ENCODE measurements at regions not wholly inside any gene's neighbourhood (a gene's known extent, or its start where the extent isn't known, plus 50 kb on each side); places are given as distances from the start of the nearest gene placed in this dataset.

DNA sequence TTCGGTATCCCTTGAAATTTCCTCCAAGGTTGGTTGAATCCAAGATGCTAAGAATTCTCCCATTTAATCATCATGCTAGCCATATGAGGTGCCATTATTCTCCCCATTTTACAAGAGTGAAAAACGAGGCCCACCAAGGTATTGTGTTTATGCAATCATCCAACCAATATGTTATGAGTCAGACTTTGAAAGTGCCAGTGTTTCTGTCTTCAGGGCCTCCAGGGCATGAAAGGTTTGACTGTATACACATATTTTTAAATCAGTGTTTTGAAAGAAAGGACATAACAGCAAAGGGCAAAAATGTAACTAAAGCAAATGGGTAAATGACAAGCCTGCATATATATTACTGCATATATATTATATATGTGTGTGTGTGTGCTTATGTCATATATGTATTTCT is 541.2 kb upstream of the SMIM31 start:
- DNase-seq, result no peak
- Mint-ChIP-seq H3K9me3 (no peaks in the 10 kb centered on the region), H3K4me1 (no peaks in the 10 kb centered on the region), H3K4me3 (no peak overlapping the region), H3K27ac (no peak overlapping the region), H3K36me3 (ENCODE audit: low read depth) (no peaks in the 10 kb centered on the region), H3K27me3 (ENCODE audit: low read depth, poor library complexity) (peaks cover 3% of the 10 kb centered on the region)
- TF ChIP-seq, protein P1, sequence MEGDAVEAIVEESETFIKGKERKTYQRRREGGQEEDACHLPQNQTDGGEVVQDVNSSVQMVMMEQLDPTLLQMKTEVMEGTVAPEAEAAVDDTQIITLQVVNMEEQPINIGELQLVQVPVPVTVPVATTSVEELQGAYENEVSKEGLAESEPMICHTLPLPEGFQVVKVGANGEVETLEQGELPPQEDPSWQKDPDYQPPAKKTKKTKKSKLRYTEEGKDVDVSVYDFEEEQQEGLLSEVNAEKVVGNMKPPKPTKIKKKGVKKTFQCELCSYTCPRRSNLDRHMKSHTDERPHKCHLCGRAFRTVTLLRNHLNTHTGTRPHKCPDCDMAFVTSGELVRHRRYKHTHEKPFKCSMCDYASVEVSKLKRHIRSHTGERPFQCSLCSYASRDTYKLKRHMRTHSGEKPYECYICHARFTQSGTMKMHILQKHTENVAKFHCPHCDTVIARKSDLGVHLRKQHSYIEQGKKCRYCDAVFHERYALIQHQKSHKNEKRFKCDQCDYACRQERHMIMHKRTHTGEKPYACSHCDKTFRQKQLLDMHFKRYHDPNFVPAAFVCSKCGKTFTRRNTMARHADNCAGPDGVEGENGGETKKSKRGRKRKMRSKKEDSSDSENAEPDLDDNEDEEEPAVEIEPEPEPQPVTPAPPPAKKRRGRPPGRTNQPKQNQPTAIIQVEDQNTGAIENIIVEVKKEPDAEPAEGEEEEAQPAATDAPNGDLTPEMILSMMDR (IDR thresholded peaks at IDR 0.05), result no peak

DNA sequence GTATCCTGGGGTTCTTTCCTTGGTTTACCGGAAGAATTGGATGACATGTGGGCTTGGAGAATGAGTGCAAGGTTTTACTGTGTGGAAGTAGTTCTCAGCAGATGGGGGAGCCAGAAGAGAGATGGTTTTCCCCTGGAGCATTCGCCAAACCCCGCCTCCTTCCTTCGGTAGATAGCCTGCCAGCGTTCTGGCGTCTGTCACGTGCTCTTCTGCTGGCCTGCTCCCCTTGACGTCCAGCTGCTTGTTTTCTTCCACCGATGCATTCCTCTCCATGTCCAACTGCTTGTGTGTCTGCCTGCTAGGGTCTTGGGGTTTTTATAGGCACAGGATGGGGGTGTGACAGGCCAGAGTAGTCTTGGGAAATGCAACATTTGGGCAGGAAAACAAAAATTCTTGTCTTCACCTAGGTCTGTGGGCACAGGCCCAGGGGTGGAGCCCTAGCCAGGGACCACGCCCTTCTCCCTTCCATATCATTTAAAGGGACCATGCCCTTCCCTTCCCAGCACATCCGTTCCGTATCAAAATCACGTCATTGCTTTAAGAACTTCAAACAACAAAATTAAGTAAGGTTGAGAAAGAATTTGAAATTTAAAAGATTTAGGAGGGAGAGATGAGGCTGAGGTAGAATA is 538.7 kb upstream of the SMIM31 start:
- no peaks in the 10 kb centered on the region for H3K4me1 Mint-ChIP-seq
- TF ChIP-seq, protein P1 (IDR thresholded peaks at IDR 0.05), result no peak
- H3K9me3 Mint-ChIP-seq, result no peaks in the 10 kb centered on the region
- H3K27me3 Mint-ChIP-seq (ENCODE audit: low read depth, poor library complexity), result no peaks in the 10 kb centered on the region
- H3K4me3 Mint-ChIP-seq, result no peak overlapping the region
- no peak overlapping the region for H3K27ac Mint-ChIP-seq
- H3K36me3 Mint-ChIP-seq (ENCODE audit: low read depth), result no peaks in the 10 kb centered on the region
- DNase-seq, result no peak

DNA sequence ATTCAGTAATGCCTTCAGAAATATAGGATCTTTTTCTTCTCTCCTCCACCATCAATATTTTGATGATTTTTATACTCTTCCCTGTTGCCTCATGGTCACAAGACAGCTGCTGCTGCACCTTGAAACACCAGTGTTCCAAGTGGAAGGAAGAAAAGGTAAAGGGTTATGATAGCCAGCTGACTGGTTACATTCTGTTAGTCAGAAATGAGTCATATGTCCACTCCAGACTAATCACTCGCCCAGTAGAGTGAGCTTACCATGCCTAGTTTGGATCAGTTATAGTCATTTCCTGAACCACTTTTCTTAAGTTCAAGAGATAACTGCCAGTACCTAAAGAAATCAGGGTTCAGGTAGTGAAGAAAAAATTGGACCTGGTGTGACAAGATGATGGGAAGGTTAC is 532.3 kb upstream of the SMIM31 start:
- Mint-ChIP-seq H3K36me3 (ENCODE audit: low read depth) (no peaks in the 10 kb centered on the region), H3K9me3 (no peaks in the 10 kb centered on the region), H3K4me1 (no peaks in the 10 kb centered on the region), H3K27me3 (ENCODE audit: low read depth, poor library complexity) (no peaks in the 10 kb centered on the region), H3K4me3 (no peak overlapping the region), H3K27ac (no peak overlapping the region)
- TF ChIP-seq, protein P1 (IDR thresholded peaks at IDR 0.05), result no peak
- DNase-seq, result no peak

DNA sequence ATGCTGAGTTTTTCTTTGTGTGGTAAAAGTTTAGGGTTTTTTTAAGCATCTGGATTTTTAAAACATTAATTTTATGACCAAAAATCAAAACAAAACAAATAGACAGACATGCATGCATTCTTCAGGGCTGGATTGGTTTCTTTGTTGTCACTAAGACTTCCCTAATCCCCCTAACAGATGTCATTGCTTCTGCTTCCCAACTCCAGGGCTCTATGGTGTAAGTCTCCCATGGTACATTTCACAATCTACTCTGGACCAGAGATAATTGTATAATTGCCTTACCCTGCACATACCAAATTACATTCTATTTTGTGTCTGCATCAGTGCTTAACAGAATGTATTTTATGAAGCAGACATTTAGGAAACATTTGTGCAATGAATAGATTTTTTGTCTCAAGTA is 529.1 kb upstream of the SMIM31 start:
- Mint-ChIP-seq H3K4me3 (no peak overlapping the region), H3K9me3 (no peaks in the 10 kb centered on the region), H3K27ac (no peak overlapping the region), H3K27me3 (ENCODE audit: low read depth, poor library complexity) (no peaks in the 10 kb centered on the region), H3K4me1 (no peaks in the 10 kb centered on the region), H3K36me3 (ENCODE audit: low read depth) (no peaks in the 10 kb centered on the region)
- no peak for DNase-seq
- TF ChIP-seq, protein P1 (IDR thresholded peaks at IDR 0.05), result no peak

DNA sequence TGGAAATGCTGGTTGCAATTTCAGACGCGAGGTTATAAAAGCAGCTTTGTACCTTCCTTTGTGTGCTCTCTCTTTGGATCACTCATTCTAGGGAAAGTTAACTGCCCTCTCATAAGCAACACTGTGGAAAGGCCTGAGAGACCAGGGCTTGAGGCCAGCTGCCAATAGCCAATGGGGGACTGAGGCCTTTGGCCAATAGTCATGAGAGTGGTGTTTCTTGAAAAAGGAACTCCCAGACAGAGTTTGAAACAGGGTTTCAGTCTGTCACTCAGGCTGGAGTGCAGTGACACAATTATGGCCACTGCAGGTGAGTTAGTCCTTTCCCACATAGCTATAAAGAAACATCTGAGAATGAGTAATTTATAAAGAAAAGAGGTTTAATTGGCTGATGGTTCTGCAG is 524.7 kb upstream of the SMIM31 start:
- no peaks in the 10 kb centered on the region for H3K9me3 Mint-ChIP-seq
- DNase-seq, result no peak
- H3K4me1 Mint-ChIP-seq, result no peaks in the 10 kb centered on the region
- no peaks in the 10 kb centered on the region for H3K27me3 Mint-ChIP-seq (ENCODE audit: low read depth, poor library complexity)
- H3K27ac Mint-ChIP-seq, result no peak overlapping the region
- H3K4me3 Mint-ChIP-seq, result no peak overlapping the region
- TF ChIP-seq, protein P1 (IDR thresholded peaks at IDR 0.05), result no peak
- no peaks in the 10 kb centered on the region for H3K36me3 Mint-ChIP-seq (ENCODE audit: low read depth)

DNA sequence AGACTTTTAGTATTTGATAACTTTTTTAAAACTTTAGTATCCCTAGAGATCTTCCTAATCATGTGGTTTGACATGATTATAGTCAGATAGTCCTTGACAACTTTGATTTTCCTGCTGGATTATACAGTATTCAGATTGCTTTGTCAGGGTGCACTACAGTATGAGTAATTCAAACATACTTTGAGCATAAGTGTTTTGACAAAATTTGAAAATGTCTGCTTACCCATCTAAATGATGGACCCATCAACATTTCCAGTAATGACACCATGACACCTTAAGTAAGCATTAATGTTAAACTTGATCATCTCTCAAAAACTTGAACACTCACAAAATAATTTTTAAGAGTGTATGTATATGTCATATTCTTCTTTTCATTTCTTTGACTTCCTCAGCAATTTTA is 514.5 kb upstream of the SMIM31 start:
- no peak for DNase-seq
- TF ChIP-seq, protein P1 (IDR thresholded peaks at IDR 0.05), result no peak
- no peaks in the 10 kb centered on the region for H3K36me3 Mint-ChIP-seq (ENCODE audit: low read depth)
- no peaks in the 10 kb centered on the region for H3K4me1 Mint-ChIP-seq
- no peak overlapping the region for H3K4me3 Mint-ChIP-seq
- no peaks in the 10 kb centered on the region for H3K27me3 Mint-ChIP-seq (ENCODE audit: low read depth, poor library complexity)
- H3K9me3 Mint-ChIP-seq, result no peaks in the 10 kb centered on the region
- H3K27ac Mint-ChIP-seq, result no peak overlapping the region

All from nephron progenitor cell (in vitro differentiated cells).